GM18519 (cell line): ENCODE measurements at regions not wholly inside any gene's neighbourhood (a gene's known extent, or its start where the extent isn't known, plus 50 kb on each side); places are given as distances from the start of the nearest gene placed in this dataset.

Experiments used
- ATAC-seq: cut with Tn5 transposase; IDR thresholded peaks from one replicate; pipeline ENCODE4 v1.9.1; 2021; ENCODE audit warnings: mild to moderate bottlenecking, moderate library complexity; ENCODE audit not compliant: unreplicated experiment, low FRiP score

- ATAC-seq, result no peak
Measured at GRCh38 chr3:117114517-117115265, 405.1 kb downstream of the TUSC7 start.

GRCh38 chr3:117117188-117117936 lies 407.8 kb downstream of the TUSC7 start:
- no peak for ATAC-seq

GRCh38 chr3:117118604-117119003 lies 409.0 kb downstream of the TUSC7 start:
- no peak for ATAC-seq

GRCh38 chr3:117120014-117120413 lies 410.4 kb downstream of the TUSC7 start:
- ATAC-seq, result no peak

GRCh38 chr3:117122609-117123008 lies 413.0 kb downstream of the TUSC7 start:
- no peak for ATAC-seq

GRCh38 chr3:117126460-117126859 lies 416.9 kb downstream of the TUSC7 start:
- ATAC-seq, result no peak

- ATAC-seq, result no peak
Measured at GRCh38 chr3:117126946-117127546, 417.5 kb downstream of the TUSC7 start.

GRCh38 chr3:117128133-117128532 lies 418.6 kb downstream of the TUSC7 start:
- ATAC-seq, result no peak

- ATAC-seq, result no peak
Measured at GRCh38 chr3:117128872-117129271, 419.3 kb downstream of the TUSC7 start.

- no peak for ATAC-seq
Measured at GRCh38 chr3:117129516-117129915, 419.9 kb downstream of the TUSC7 start.

GRCh38 chr3:117130222-117130621 lies 420.6 kb downstream of the TUSC7 start:
- ATAC-seq, result no peak

GRCh38 chr3:117131259-117131658 lies 421.7 kb downstream of the TUSC7 start:
- ATAC-seq, result no peak

GRCh38 chr3:117133066-117133465 lies 423.5 kb downstream of the TUSC7 start:
- ATAC-seq, result no peak

- ATAC-seq, result no peak
Measured at GRCh38 chr3:117135207-117135606, 425.6 kb downstream of the TUSC7 start.

GRCh38 chr3:117136003-117136402 lies 426.4 kb downstream of the TUSC7 start:
- ATAC-seq, result no peak

GRCh38 chr3:117137065-117137464 lies 427.5 kb downstream of the TUSC7 start:
- ATAC-seq, result no peak

- ATAC-seq, result no peak
Measured at GRCh38 chr3:117139681-117140080, 430.1 kb downstream of the TUSC7 start.

- no peak for ATAC-seq
Measured at GRCh38 chr3:117141812-117142211, 432.2 kb downstream of the TUSC7 start.

- ATAC-seq, result no peak
Measured at GRCh38 chr3:117144853-117145252, 435.3 kb downstream of the TUSC7 start.

GRCh38 chr3:117145677-117146076 lies 436.1 kb downstream of the TUSC7 start:
- no peak for ATAC-seq

GRCh38 chr3:117146571-117146970 lies 437.0 kb downstream of the TUSC7 start:
- no peak for ATAC-seq

GRCh38 chr3:117149584-117149983 lies 440.0 kb downstream of the TUSC7 start:
- no peak for ATAC-seq
